Ectodermal cell (in vitro differentiated cells): ENCODE measurements at regions not wholly inside any gene's neighbourhood (a gene's known extent, or its start where the extent isn't known, plus 50 kb on each side); places are given as distances from the start of the nearest gene placed in this dataset.

Experiments used
- H3K27ac ChIP-seq: 2 replicates; pipeline ENCODE4 v1.7.0; 2013; ENCODE audit warnings: mild to moderate bottlenecking, low read depth, low read length; ENCODE audit not compliant: insufficient read depth, poor library complexity, severe bottlenecking
- H3K27me3 ChIP-seq: 2 replicates; pipeline ENCODE4 v1.7.0; 2013; ENCODE audit warnings: mild to moderate bottlenecking, low read length; ENCODE audit not compliant: insufficient read depth, control insufficient read depth, poor library complexity, severe bottlenecking
- H3K36me3 ChIP-seq: one replicate; pipeline ENCODE4 v1.7.0; 2013; ENCODE audit warnings: low read length; ENCODE audit not compliant: control insufficient read depth, insufficient read depth
- H3K4me1 ChIP-seq: one replicate; pipeline ENCODE4 v1.7.0; 2013; ENCODE audit warnings: low read length; ENCODE audit not compliant: control insufficient read depth, insufficient read depth
- H3K4me3 ChIP-seq: 2 replicates; pipeline ENCODE4 v1.7.0; 2013; ENCODE audit warnings: low read depth, low read length, control low read depth; ENCODE audit not compliant: insufficient read depth
- H3K9me3 ChIP-seq: 2 replicates; pipeline ENCODE4 v1.7.0; 2013; ENCODE audit warnings: mild to moderate bottlenecking, low read length, moderate library complexity; ENCODE audit not compliant: control insufficient read depth
- WGBS, 2 experiments: methylation state at CpG; one replicate each; pipeline ENCODE4 v1.1.7; 2013; ENCODE audit warnings: missing lambda C conversion rate in 2 of 2; 5-methylcytosine and 5-hydroxymethylcytosine counted together

DNA sequence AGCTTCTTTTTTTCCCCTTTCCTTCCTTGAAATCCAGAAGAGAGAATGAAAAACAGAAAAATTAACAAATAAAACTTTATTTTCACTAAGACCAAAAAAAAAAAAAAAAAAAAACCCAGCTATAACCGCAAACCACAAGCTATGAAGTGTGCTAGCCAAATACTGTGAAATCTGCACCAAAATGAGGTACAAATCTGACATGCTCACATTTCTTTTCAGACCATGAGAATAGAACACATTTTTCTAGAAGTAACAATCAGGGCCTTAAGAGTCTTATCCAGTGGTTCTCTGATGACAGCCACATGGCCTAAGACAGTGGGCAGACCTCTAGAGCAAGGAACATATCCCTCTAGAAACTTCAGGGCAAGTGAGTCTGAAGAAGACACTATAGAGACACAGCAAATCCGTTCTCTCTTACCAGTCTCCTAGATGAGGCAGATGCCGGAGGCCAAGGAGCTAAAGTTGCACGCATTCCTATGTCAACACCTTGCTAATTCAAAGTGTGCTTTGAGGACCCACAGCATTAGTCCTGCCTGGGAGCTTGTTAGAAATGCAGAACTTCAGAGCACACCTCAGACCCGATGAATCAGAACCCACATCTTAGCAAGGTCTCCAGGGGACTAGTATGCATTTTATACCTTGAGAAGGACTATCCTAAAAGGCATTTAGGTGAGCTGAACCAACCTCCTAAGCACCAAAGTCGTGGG, 317.1 kb downstream of the MYCN start:
- Histone ChIP-seq H3K9me3 (no peaks in the 10 kb centered on the region), H3K27ac (no peak overlapping the region), H3K4me1 (peaks cover 6% of the 10 kb centered on the region), H3K27me3 (no peaks in the 10 kb centered on the region), H3K4me3 (no peak overlapping the region), H3K36me3 (no peaks in the 10 kb centered on the region)
- WGBS, 2 experiments = 88 to 92% methylated on average over 6 of the region's 6 CpGs

DNA sequence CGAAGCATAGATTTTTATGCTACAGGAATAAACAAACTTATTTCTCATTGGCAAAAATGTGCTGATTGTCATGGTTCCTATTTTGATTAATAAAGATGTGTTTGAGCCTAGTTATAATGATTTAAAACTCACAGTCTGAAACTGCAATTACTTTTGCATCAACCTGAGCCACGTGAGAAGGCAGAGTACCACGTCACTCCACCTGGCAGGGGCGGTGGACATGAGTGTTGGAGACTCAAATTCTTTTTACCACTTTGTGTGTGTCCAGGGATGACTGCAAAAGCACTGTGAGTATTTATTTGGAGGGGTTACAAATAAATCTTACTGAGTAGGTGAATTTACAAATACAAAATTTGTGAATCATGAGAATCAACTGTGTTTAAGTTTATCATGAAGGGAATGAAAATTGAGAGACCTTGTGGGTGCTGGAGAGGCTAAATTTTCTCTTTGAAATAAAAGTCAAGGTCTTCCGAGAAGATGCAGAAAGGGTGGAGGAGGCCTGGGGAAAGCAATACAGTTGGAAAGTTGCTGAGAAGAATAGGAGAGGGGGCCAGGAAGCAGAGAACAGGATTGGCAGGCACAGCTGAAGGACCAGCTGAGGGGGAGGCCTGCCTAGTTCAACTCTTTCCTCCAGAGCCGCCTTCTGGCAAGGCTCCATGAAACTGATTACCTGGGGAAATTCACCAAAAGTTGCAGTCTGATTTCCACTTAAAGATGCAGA, 316.4 kb downstream of the MYCN start:
- H3K4me1 ChIP-seq = peaks cover 11% of the 10 kb centered on the region
- no peak overlapping the region for H3K4me3 ChIP-seq
- WGBS, 2 experiments = 95 to 97% methylated on average over 6 of the region's 6 CpGs
- H3K36me3 ChIP-seq = no peaks in the 10 kb centered on the region
- H3K27ac ChIP-seq = no peak overlapping the region
- no peaks in the 10 kb centered on the region for H3K27me3 ChIP-seq
- H3K9me3 ChIP-seq = no peaks in the 10 kb centered on the region

DNA sequence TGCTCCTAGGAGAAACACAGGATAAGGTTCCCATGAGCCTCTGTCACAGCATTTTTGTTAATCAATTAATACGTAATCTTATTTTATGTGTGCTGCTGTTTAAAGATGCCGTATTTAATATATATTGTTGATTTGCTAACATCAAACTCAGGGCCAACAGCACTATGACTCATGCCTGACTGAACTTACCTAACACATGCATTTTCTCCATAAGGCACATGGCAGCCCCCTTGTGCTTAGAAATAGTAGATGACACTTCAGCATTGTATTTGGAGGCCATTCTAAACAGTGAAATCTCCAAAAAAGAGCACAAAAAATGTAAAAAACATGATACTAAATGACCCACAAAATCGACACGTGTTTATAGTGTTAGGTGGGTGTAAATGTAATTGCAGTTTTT, 314.8 kb downstream of the MYCN start:
- peaks cover 11% of the 10 kb centered on the region for H3K4me1 ChIP-seq
- H3K36me3 ChIP-seq = no peaks in the 10 kb centered on the region
- WGBS, 2 experiments = 95 to 100% methylated on average over 2 to 4 of the region's 4 CpGs
- H3K4me3 ChIP-seq = no peak overlapping the region
- H3K27ac ChIP-seq = no peak overlapping the region
- H3K27me3 ChIP-seq = no peaks in the 10 kb centered on the region
- no peaks in the 10 kb centered on the region for H3K9me3 ChIP-seq

DNA sequence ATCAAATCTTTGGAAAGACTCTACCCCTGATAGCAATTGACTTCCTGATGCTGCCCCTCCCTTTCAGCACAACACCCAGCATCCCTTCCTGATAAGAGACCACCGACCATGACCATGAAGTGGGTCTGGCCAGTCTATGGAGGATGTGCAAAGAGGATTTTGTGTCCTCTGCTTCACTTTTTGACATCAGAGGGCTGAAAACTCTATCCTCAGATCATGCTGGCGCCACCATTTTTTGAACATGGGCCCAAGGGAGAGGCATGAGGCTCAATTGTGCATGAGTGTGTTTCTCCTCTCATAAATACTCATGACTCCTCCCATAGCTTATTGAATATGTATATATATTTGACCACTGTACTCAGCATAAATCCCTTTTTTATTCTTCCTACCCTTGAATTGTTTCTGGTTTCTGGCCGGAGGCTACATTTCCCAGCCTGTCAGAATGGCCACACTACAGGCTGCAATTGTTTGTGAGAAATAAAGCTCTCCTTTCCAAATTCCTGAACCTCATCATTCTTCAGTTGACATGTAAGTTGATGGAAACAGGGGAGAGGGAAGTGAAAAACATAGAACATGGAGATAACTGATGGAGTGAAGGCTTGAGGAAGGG, 314.1 kb downstream of the MYCN start:
- H3K27ac ChIP-seq = no peak overlapping the region
- no peaks in the 10 kb centered on the region for H3K36me3 ChIP-seq
- 90 to 97% methylated on average over 2 to 3 of the region's 3 CpGs for WGBS, 2 experiments
- H3K27me3 ChIP-seq = no peaks in the 10 kb centered on the region
- H3K4me3 ChIP-seq = no peak overlapping the region
- peaks cover 10% of the 10 kb centered on the region for H3K4me1 ChIP-seq
- H3K9me3 ChIP-seq = no peaks in the 10 kb centered on the region

DNA sequence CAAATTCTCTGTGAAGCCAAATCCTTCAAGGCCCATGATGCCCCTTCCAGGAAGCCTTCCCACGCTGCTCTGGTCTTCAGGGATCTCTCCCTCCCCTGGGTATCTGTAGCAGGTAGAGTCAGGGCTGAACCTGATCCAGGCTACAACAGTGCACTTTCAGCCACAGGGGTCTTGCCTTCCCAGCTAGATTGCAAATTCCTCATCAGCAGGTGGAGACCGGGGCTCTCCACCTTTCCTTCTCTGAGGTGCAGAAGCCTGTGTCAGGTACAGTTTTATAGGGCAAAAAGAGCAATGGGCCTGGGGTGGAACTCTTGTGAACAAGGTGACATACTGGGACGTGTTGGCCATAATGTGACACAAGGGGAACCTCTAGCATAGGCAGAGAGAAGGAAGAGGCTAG, 312.9 kb downstream of the MYCN start:
- WGBS, 2 experiments = 90 to 97% methylated on average over 3 of the region's 3 CpGs
- Histone ChIP-seq H3K9me3 (no peaks in the 10 kb centered on the region), H3K27ac (no peak overlapping the region), H3K4me3 (no peak overlapping the region), H3K4me1 (peaks cover 19% of the 10 kb centered on the region), H3K36me3 (no peaks in the 10 kb centered on the region), H3K27me3 (no peaks in the 10 kb centered on the region)

DNA sequence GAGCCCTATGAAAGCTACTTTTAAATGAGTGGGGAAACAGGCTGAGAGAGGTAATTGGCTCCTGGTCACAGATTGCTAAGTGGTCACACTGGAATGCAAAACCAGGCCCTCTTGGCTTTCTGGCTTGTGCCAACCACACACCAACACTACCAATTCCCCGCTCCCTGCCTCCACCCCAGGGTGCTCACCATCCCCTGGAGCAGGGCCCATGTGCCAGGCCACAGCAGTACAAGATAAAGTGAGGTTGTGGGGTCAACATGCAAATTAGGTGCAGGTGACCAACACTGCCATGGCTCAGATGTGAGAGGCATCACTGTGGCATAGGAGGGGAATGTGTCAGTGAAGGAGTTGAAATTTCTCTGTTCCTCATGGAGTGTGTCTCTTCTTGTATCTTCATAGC, 312.5 kb downstream of the MYCN start:
- 75 to 100% methylated on average over 1 of the region's 1 CpG for WGBS, 2 experiments
- no peak overlapping the region for H3K27ac ChIP-seq
- no peaks in the 10 kb centered on the region for H3K27me3 ChIP-seq
- H3K4me3 ChIP-seq = no peak overlapping the region
- no peaks in the 10 kb centered on the region for H3K36me3 ChIP-seq
- H3K4me1 ChIP-seq = peaks cover 17% of the 10 kb centered on the region
- H3K9me3 ChIP-seq = no peaks in the 10 kb centered on the region

DNA sequence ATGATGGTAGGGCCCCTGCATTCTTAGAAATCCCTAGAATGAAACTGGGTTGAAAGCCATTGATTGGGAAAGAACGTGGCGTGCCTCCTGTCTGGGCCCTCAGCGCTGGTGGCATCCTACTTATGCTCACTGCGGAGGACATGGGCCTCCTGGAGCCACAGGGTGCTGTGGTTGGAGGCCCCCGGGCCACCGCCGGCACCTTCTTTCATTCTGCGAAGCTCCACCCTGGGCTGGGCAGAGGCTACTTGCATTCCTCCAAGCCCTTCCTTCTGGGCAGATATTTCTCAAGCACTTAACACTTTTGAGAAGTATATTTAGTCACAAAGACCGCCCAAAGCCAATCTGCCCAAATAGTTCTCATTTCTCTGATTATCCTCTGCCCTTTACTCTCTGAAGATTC, 311.9 kb downstream of the MYCN start:
- no peak overlapping the region for H3K4me3 ChIP-seq
- no peaks in the 10 kb centered on the region for H3K27me3 ChIP-seq
- H3K9me3 ChIP-seq = no peaks in the 10 kb centered on the region
- peak overlapping the region; percentile 64 for H3K27ac ChIP-seq
- no peaks in the 10 kb centered on the region for H3K36me3 ChIP-seq
- 86 to 88% methylated on average over 9 of the region's 9 CpGs for WGBS, 2 experiments
- peaks cover 17% of the 10 kb centered on the region for H3K4me1 ChIP-seq

DNA sequence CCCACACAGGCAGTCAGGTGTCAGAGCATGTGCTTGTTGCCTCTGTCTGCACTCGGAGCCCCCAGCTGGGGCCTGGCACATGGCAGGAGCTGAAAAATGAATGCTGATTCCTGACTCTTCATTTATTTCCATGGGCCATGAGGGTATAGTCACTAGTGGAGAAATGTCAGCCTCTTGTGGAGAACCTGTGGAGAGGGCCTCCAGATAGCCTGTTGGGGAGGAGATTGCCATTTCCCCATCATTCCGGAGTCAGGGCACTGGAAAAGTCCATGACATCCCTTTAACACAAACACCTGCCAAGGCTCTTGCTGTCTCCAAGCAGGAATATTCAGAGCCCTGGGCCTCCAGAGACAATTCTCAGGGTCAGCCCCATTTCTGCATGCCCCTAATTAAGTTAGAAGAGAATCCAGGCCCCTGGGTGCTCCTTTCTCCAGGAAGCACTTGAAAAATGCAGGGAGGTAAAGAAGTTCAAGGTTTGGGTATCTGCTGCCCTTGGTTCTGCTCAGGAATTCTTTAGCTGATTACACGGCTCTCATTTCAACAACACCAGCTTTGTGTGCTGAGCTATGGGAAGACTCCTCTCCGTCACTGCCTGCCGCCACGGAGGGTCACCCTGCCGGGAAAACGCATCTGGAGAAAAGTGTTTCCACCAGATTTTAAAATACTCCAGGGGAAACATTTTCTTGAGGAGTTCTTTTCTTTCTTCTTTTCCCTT, 311.3 kb downstream of the MYCN start:
- H3K27me3 ChIP-seq = no peaks in the 10 kb centered on the region
- H3K4me1 ChIP-seq = peaks cover 17% of the 10 kb centered on the region
- no peaks in the 10 kb centered on the region for H3K9me3 ChIP-seq
- 64 to 73% methylated on average over 8 of the region's 8 CpGs for WGBS, 2 experiments
- H3K27ac ChIP-seq = peak overlapping the region; percentile 64
- no peaks in the 10 kb centered on the region for H3K36me3 ChIP-seq
- H3K4me3 ChIP-seq = no peak overlapping the region

DNA sequence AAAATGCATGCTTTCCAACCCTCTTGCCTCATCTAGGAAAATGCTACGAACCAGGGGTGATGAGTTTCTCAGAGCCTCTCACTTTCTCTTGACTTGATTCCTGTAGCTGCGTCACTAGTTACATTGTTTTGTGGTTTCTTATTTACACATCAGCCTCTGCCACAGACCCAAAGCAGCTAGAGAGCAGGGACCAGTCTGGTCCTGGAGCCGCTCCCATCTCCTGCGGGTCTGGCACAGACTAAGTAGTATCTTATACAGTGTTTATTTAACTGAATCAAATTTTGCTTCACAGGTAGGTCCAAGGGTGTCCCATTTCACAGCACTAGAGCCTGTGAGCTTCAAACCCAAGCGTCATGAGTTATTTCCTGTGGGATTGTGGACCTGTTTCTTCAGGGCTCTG, 310.5 kb downstream of the MYCN start:
- WGBS, 2 experiments = 94 to 97% methylated on average over 4 to 5 of the region's 5 CpGs
- Histone ChIP-seq H3K4me1 (peaks cover 17% of the 10 kb centered on the region), H3K27me3 (no peaks in the 10 kb centered on the region), H3K36me3 (no peaks in the 10 kb centered on the region), H3K9me3 (no peaks in the 10 kb centered on the region), H3K4me3 (no peak overlapping the region), H3K27ac (no peak overlapping the region)

DNA sequence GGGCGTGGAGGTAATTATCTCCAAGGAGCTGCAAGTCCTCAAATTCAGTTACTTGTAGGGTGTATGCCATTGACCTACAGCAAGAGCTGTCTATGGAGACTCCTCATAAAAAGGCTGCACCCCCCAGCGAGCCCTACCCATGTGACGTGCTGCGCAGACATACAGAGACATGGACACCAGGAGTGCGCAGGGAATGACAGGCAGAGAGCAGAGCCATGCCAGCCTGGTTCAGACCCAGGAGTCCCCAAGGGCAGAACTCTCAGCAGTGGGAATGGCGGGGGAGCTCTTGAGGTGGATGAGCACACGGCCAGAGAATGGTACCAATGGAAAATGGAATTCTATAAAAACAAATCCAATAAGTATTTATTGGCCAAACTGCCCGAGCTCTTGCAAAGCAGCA, 310.1 kb downstream of the MYCN start:
- Histone ChIP-seq H3K4me3 (no peak overlapping the region), H3K36me3 (no peaks in the 10 kb centered on the region), H3K4me1 (peaks cover 17% of the 10 kb centered on the region), H3K9me3 (no peaks in the 10 kb centered on the region), H3K27ac (no peak overlapping the region), H3K27me3 (no peaks in the 10 kb centered on the region)
- WGBS, 2 experiments = 90 to 92% methylated on average over 7 to 8 of the region's 8 CpGs
